H9 (cell line): ENCODE measurements at regions not wholly inside any gene's neighbourhood (a gene's known extent, or its start where the extent isn't known, plus 50 kb on each side); places are given as distances from the start of the nearest gene placed in this dataset.

Source experiments
- DNase-seq: peaks from one replicate; pipeline ENCODE4 v3.0.0-alpha.2; 2017
- H2AFZ ChIP-seq: one replicate; pipeline ENCODE4 v1.6.1; 2013; ENCODE audit warnings: mild to moderate bottlenecking, low read length, control low read depth, moderate library complexity
- H2AK5ac ChIP-seq: 2 replicates; pipeline ENCODE4 v1.6.1; 2013; ENCODE audit warnings: low read length, control low read depth, mixed read lengths; ENCODE audit not compliant: insufficient read length
- H2BK120ac ChIP-seq: one replicate; pipeline ENCODE4 v1.6.1; 2013; ENCODE audit warnings: low read depth, mild to moderate bottlenecking, low read length, control low read depth, inconsistent platforms; ENCODE audit not compliant: poor library complexity, severe bottlenecking
- H2BK12ac ChIP-seq: 2 replicates; pipeline ENCODE4 v1.6.1; 2013; ENCODE audit warnings: low read length, control low read depth, mixed read lengths, low read depth; ENCODE audit not compliant: insufficient read length
- H2BK15ac ChIP-seq: 2 replicates; pipeline ENCODE4 v1.6.1; 2013; ENCODE audit warnings: low read depth, low read length, control low read depth
- H2BK20ac ChIP-seq: one replicate; pipeline ENCODE4 v1.6.1; 2013; ENCODE audit warnings: low read depth, mild to moderate bottlenecking, low read length, control low read depth, inconsistent platforms; ENCODE audit not compliant: poor library complexity, severe bottlenecking
- H2BK5ac ChIP-seq: 2 replicates; pipeline ENCODE4 v1.6.1; 2013; ENCODE audit warnings: low read length, control low read depth, mixed read lengths; ENCODE audit not compliant: insufficient read length
- H3K14ac ChIP-seq: 2 replicates; pipeline ENCODE4 v1.6.1; 2013; ENCODE audit warnings: low read length, control low read depth; ENCODE audit not compliant: insufficient read depth
- H3K18ac ChIP-seq: 2 replicates; pipeline ENCODE4 v1.6.1; 2013; ENCODE audit warnings: low read depth, mild to moderate bottlenecking, mixed read lengths, low read length, control low read depth; ENCODE audit not compliant: insufficient read length
- H3K23ac ChIP-seq: 2 replicates; pipeline ENCODE4 v1.6.1; 2013; ENCODE audit warnings: low read length, control low read depth, mixed read lengths, low read depth; ENCODE audit not compliant: insufficient read length
- H3K23me2 ChIP-seq: 2 replicates; pipeline ENCODE4 v1.6.1; 2013; ENCODE audit warnings: low read depth, mild to moderate bottlenecking, mixed read lengths, low read length, control low read depth; ENCODE audit not compliant: insufficient read length, poor library complexity, severe bottlenecking
- H3K27ac ChIP-seq: 2 replicates; pipeline ENCODE4 v1.5.1; 2013; ENCODE audit warnings: low read length, control low read depth, mixed read lengths, low read depth; ENCODE audit not compliant: insufficient read length
- H3K27me3 ChIP-seq: 2 replicates; pipeline ENCODE4 v1.6.1; 2013; ENCODE audit warnings: low read length, control low read depth, inconsistent platforms; ENCODE audit not compliant: insufficient read depth
- H3K4ac ChIP-seq: 2 replicates; pipeline ENCODE4 v1.6.1; 2013; ENCODE audit warnings: low read depth, mild to moderate bottlenecking, control low read depth, inconsistent platforms, low read length, moderate library complexity
- H3K4me1 ChIP-seq: 2 replicates; pipeline ENCODE4 v1.6.1; 2013; ENCODE audit warnings: low read length, control low read depth, inconsistent platforms; ENCODE audit not compliant: insufficient read depth
- H3K4me2 ChIP-seq: 2 replicates; pipeline ENCODE4 v1.6.1; 2013; ENCODE audit warnings: low read length, control low read depth, mixed read lengths; ENCODE audit not compliant: insufficient read length, insufficient read depth
- H3K56ac ChIP-seq: 2 replicates; pipeline ENCODE4 v1.6.1; 2013; ENCODE audit warnings: low read depth, mild to moderate bottlenecking, mixed read lengths, low read length, control low read depth; ENCODE audit not compliant: insufficient read length
- H3K79me1 ChIP-seq: 2 replicates; pipeline ENCODE4 v1.6.1; 2013; ENCODE audit warnings: low read depth, mild to moderate bottlenecking, moderate library complexity, low read length, control low read depth, inconsistent platforms; ENCODE audit not compliant: insufficient read depth, poor library complexity, severe bottlenecking
- H3K79me2 ChIP-seq: 2 replicates; pipeline ENCODE4 v1.6.1; 2013; ENCODE audit warnings: low read length, control low read depth, inconsistent platforms; ENCODE audit not compliant: insufficient read depth
- H3K9ac ChIP-seq: 2 replicates; pipeline ENCODE4 v1.6.1; 2013; ENCODE audit warnings: low read length, control low read depth, mixed read lengths; ENCODE audit not compliant: insufficient read length; ENCODE audit errors: extremely low read depth
- H3K9me3 ChIP-seq: one replicate; pipeline ENCODE4 v1.6.1; 2013; ENCODE audit warnings: low read depth, low read length, inconsistent platforms; ENCODE audit not compliant: control insufficient read depth
- H3T11ph ChIP-seq: one replicate; pipeline ENCODE4 v1.6.1; 2013; ENCODE audit warnings: mild to moderate bottlenecking, low read length, control low read depth, inconsistent platforms
- H4K20me1 ChIP-seq: one replicate; pipeline ENCODE4 v1.6.1; 2013; ENCODE audit not compliant: control insufficient read depth, insufficient read length, insufficient read depth
- H4K5ac ChIP-seq: 2 replicates; pipeline ENCODE4 v1.6.1; 2013; ENCODE audit warnings: low read depth, mild to moderate bottlenecking, mixed read lengths, low read length, control low read depth; ENCODE audit not compliant: insufficient read length
- H4K8ac ChIP-seq: replicated peaks from 2 replicates; pipeline ENCODE4 v1.6.1; 2013; ENCODE audit warnings: low read length, control low read depth, mixed read lengths, low read depth; ENCODE audit not compliant: insufficient read length
- H4K91ac ChIP-seq: 2 replicates; pipeline ENCODE4 v1.6.1; 2013; ENCODE audit warnings: low read depth, mild to moderate bottlenecking, moderate library complexity, mixed read lengths, low read length, control low read depth; ENCODE audit not compliant: insufficient read length
- H3K27ac Mint-ChIP-seq, 3 experiments: 2 replicates in 2 of 3; 3 replicates in 1 of 3; pipeline ENCODE4 v1.8.0; 2020 to 2021; ENCODE audit warnings: mixed read lengths in 3 of 3, mild to moderate bottlenecking in 1 of 3, moderate library complexity in 1 of 3
- H3K27me3 Mint-ChIP-seq: 2 replicates; pipeline ENCODE4 v1.8.0; 2021; ENCODE audit warnings: low read depth, mild to moderate bottlenecking, moderate library complexity, mixed read lengths
- H3K36me3 Mint-ChIP-seq, 3 experiments: 2 replicates in 2 of 3; 3 replicates in 1 of 3; pipeline ENCODE4 v1.8.0; 2020 to 2021; ENCODE audit warnings: low read depth in 3 of 3, mixed read lengths in 3 of 3; ENCODE audit not compliant: insufficient read depth in 1 of 3
- H3K4me1 Mint-ChIP-seq, 2 experiments: 2 replicates each; pipeline ENCODE4 v1.8.0; 2020; ENCODE audit warnings: mixed read lengths in 2 of 2
- H3K4me3 Mint-ChIP-seq, 2 experiments: 2 replicates in 1 of 2; 3 replicates in 1 of 2; pipeline ENCODE4 v1.8.0; 2020 to 2021; ENCODE audit warnings: mild to moderate bottlenecking in 2 of 2, mixed read lengths in 2 of 2, moderate library complexity in 1 of 2
- H3K9me3 Mint-ChIP-seq, 2 experiments: 2 replicates in 1 of 2; 3 replicates in 1 of 2; pipeline ENCODE4 v1.8.0; 2020; ENCODE audit warnings: mild to moderate bottlenecking in 2 of 2, mixed read lengths in 2 of 2, moderate library complexity in 1 of 2
- WGBS: extraction: QIAGEN DNeasy Blood & Tissue Kit; methylation state at CpG from one replicate; pipeline ENCODE4 v1.1.7; 2013; ENCODE audit warnings: missing lambda C conversion rate, low lambda C conversion rate, mixed read lengths; ENCODE audit not compliant: insufficient read length; ENCODE audit errors: extremely low coverage; 5-methylcytosine and 5-hydroxymethylcytosine counted together
- TF ChIP-seq, protein P1 (sequence below): fragments of 200-600 bp; sonication (generic); conservative IDR thresholded peaks from 3 replicates; pipeline ENCODE4 v1.8.0; 2021; ENCODE audit warnings: antibody characterized with exemption, mild to moderate bottlenecking

DNA sequence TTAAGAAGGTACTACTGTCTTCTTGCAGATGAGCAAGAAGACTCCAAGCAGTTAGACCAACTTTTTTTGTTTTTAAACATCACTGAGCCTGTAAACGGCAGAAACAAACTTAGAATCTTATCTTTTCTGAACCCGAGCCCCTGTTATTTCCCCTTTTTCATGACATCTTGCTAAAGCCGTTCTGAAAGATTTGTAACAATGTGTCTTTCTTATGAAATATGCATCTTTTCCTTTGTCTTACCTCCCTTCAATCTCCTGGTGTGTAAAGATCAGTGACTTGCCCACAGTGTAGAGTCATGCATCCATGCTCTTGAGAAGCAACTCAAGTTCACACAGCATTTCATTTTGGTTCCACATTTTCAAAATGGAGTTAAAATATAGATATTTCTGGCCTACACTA lies 288.8 kb upstream of the CELF4 start:
- no peak overlapping the region for H3K18ac ChIP-seq
- no peak overlapping the region for H3K56ac ChIP-seq
- no peak overlapping the region for H3K4me3 Mint-ChIP-seq
- no peak overlapping the region for H2BK5ac ChIP-seq
- no peak overlapping the region for H3K4me2 ChIP-seq
- H3K79me1 ChIP-seq = no peaks in the 10 kb centered on the region
- H4K5ac ChIP-seq = no peak overlapping the region
- WGBS = no CpG with 5 or more reads among the region's 3 CpGs
- no peak overlapping the region for H2BK15ac ChIP-seq
- H3K79me2 ChIP-seq = no peaks in the 10 kb centered on the region
- H3K23ac ChIP-seq = no peak overlapping the region
- H2AFZ ChIP-seq = no peak overlapping the region
- no peak overlapping the region for H2BK120ac ChIP-seq
- H2AK5ac ChIP-seq = no peak overlapping the region
- TF ChIP-seq, protein P1, sequence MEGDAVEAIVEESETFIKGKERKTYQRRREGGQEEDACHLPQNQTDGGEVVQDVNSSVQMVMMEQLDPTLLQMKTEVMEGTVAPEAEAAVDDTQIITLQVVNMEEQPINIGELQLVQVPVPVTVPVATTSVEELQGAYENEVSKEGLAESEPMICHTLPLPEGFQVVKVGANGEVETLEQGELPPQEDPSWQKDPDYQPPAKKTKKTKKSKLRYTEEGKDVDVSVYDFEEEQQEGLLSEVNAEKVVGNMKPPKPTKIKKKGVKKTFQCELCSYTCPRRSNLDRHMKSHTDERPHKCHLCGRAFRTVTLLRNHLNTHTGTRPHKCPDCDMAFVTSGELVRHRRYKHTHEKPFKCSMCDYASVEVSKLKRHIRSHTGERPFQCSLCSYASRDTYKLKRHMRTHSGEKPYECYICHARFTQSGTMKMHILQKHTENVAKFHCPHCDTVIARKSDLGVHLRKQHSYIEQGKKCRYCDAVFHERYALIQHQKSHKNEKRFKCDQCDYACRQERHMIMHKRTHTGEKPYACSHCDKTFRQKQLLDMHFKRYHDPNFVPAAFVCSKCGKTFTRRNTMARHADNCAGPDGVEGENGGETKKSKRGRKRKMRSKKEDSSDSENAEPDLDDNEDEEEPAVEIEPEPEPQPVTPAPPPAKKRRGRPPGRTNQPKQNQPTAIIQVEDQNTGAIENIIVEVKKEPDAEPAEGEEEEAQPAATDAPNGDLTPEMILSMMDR = no peak
- H3K36me3 Mint-ChIP-seq = peaks cover 0 to 1% (median 0%) of the 10 kb centered on the region in 3 experiments; a peak in 1 of 7 replicates
- DNase-seq = no peak
- no peak overlapping the region for H3K27ac ChIP-seq
- H3K27me3 Mint-ChIP-seq = no peaks in the 10 kb centered on the region
- H3K4me1 ChIP-seq = no peaks in the 10 kb centered on the region
- no peak overlapping the region for H3K14ac ChIP-seq
- no peak overlapping the region for H4K8ac ChIP-seq
- H2BK12ac ChIP-seq = no peak overlapping the region
- no peak overlapping the region for H2BK20ac ChIP-seq
- no peak overlapping the region for H3T11ph ChIP-seq
- H3K4ac ChIP-seq = no peak overlapping the region
- H3K27me3 ChIP-seq = no peaks in the 10 kb centered on the region
- no peak overlapping the region for H4K91ac ChIP-seq
- 0 out of 4 replicates have a peak, but pooled peaks cover 0 to 5% of the 10 kb centered on the region in 2 experiments for H3K4me1 Mint-ChIP-seq
- no peak overlapping the region for H3K9ac ChIP-seq
- no peak overlapping the region for H3K27ac Mint-ChIP-seq
- H3K9me3 Mint-ChIP-seq = peaks cover 2 to 3% of the 10 kb centered on the region in 2 experiments; a peak in 2 of 5 replicates
- no peaks in the 10 kb centered on the region for H3K9me3 ChIP-seq
- no peaks in the 10 kb centered on the region for H4K20me1 ChIP-seq
- H3K23me2 ChIP-seq = no peaks in the 10 kb centered on the region
